ENCODE measurements at regions not wholly inside any gene's neighbourhood (a gene's known extent, or its start where the extent isn't known, plus 50 kb on each side); places are given as distances from the start of the nearest gene placed in this dataset.

DNA sequence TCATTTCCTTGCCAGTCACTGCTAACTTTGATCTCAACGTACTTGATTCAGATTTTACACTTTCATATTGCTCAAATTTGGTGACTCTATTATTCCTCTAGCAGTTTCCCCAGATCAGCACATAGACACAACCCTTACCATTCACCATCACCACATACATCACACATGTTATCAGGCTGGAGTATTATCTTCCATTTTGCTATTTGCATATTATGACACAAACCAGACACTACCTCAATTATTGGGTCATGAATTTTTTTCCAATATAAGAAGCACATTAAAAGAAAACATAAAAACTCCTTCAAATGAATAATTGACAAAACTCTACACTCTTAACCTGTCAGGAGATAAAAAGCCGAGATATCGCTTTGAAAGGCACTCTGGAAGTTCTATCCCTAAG lies 1166.7 kb upstream of the B3GALT2 start:
- Histone ChIP-seq H3K9me3 (replicated peaks; ENCODE audit: low read length) (peaks cover 2% of the 10 kb centered on the region), H3K9ac (ENCODE audit: low read depth, low read length) (no peak overlapping the region), H3K4me2 (ENCODE audit: low read length) (no peak overlapping the region), H3K27me3 (ENCODE audit: control insufficient read depth, insufficient read depth, low read length) (no peaks in the 10 kb centered on the region), H3K4me3 (ENCODE audit: low read length) (no peak overlapping the region), H3K36me3 (ENCODE audit: insufficient read depth, low read length) (no peaks in the 10 kb centered on the region), H3K4me1 (ENCODE audit: control insufficient read depth, insufficient read depth, low read length) (no peaks in the 10 kb centered on the region)

GRCh38 chr1:194347200-194347599 lies 1160.8 kb upstream of the B3GALT2 start:
- H3K4me2 ChIP-seq (ENCODE audit: low read length), result no peak overlapping the region
- no peak overlapping the region for H3K9ac ChIP-seq (ENCODE audit: low read depth, low read length)
- peaks cover 10% of the 10 kb centered on the region for H3K9me3 ChIP-seq (replicated peaks; ENCODE audit: low read length)
- no peaks in the 10 kb centered on the region for H3K4me1 ChIP-seq (ENCODE audit: control insufficient read depth, insufficient read depth, low read length)
- no peak overlapping the region for H3K4me3 ChIP-seq (ENCODE audit: low read length)
- H3K36me3 ChIP-seq (ENCODE audit: insufficient read depth, low read length), result no peaks in the 10 kb centered on the region
- H3K27me3 ChIP-seq (ENCODE audit: control insufficient read depth, insufficient read depth, low read length), result no peaks in the 10 kb centered on the region

DNA sequence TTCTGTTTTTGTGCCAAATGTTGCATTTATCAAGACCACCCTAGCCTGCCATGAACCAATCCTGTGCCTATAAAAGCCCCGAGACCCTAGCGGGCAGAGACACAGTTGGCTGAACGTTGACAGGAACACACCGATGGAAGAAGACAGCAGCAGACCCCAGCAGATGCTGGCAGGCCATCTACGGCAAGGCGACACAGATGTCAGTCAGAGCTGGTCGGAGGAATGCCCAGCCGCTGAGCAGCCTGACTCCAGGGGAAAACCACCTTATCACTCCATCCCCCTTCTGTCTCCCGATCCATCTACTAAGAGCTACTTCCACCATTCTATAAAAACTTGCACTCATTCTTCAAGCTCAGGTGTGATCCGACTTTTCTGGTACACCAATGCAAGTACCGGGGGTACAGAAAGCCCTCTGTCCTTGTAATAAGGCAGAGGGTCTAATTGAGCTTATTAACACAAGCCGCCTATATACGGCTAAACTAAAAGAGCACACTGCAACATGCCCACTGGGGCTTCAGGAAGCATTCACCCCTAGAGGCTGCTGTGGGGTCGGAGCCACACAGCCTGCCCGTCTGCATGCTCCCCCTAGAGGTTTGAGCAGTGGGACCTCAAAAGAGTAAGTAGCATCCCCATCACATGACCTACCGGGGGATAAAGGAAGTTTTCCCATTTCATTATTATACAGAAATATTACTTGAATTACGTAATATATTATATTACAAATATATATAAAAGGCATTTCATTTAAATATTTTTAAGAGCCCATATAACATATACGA lies 1156.3 kb upstream of the B3GALT2 start:
- Histone ChIP-seq H3K36me3 (ENCODE audit: insufficient read depth, low read length) (no peaks in the 10 kb centered on the region), H3K4me3 (ENCODE audit: low read length) (no peak overlapping the region), H3K27me3 (ENCODE audit: control insufficient read depth, insufficient read depth, low read length) (no peaks in the 10 kb centered on the region), H3K4me2 (ENCODE audit: low read length) (no peak overlapping the region), H3K4me1 (ENCODE audit: control insufficient read depth, insufficient read depth, low read length) (no peaks in the 10 kb centered on the region), H3K9me3 (replicated peaks; ENCODE audit: low read length) (peaks cover 7% of the 10 kb centered on the region), H3K9ac (ENCODE audit: low read depth, low read length) (no peak overlapping the region)

- H3K4me1 ChIP-seq (ENCODE audit: control insufficient read depth, insufficient read depth, low read length), result no peaks in the 10 kb centered on the region
- no peak overlapping the region for H3K4me2 ChIP-seq (ENCODE audit: low read length)
- H3K9me3 ChIP-seq (replicated peaks; ENCODE audit: low read length), result peaks cover 7% of the 10 kb centered on the region
- H3K9ac ChIP-seq (ENCODE audit: low read depth, low read length), result no peak overlapping the region
- no peaks in the 10 kb centered on the region for H3K27me3 ChIP-seq (ENCODE audit: control insufficient read depth, insufficient read depth, low read length)
- H3K36me3 ChIP-seq (ENCODE audit: insufficient read depth, low read length), result no peaks in the 10 kb centered on the region
- no peak overlapping the region for H3K4me3 ChIP-seq (ENCODE audit: low read length)
Measured at GRCh38 chr1:194341587-194341986, 1155.2 kb upstream of the B3GALT2 start.

GRCh38 chr1:194339471-194339870 lies 1153.1 kb upstream of the B3GALT2 start:
- no peaks in the 10 kb centered on the region for H3K4me1 ChIP-seq (ENCODE audit: control insufficient read depth, insufficient read depth, low read length)
- no peaks in the 10 kb centered on the region for H3K27me3 ChIP-seq (ENCODE audit: control insufficient read depth, insufficient read depth, low read length)
- no peaks in the 10 kb centered on the region for H3K36me3 ChIP-seq (ENCODE audit: insufficient read depth, low read length)
- H3K9me3 ChIP-seq (replicated peaks; ENCODE audit: low read length), result peaks cover 3% of the 10 kb centered on the region
- no peak overlapping the region for H3K4me3 ChIP-seq (ENCODE audit: low read length)
- no peak overlapping the region for H3K4me2 ChIP-seq (ENCODE audit: low read length)
- H3K9ac ChIP-seq (ENCODE audit: low read depth, low read length), result no peak overlapping the region

- H3K9me3 ChIP-seq (replicated peaks; ENCODE audit: low read length), result peaks cover 3% of the 10 kb centered on the region
- no peaks in the 10 kb centered on the region for H3K27me3 ChIP-seq (ENCODE audit: control insufficient read depth, insufficient read depth, low read length)
- no peaks in the 10 kb centered on the region for H3K4me1 ChIP-seq (ENCODE audit: control insufficient read depth, insufficient read depth, low read length)
- no peak overlapping the region for H3K4me2 ChIP-seq (ENCODE audit: low read length)
- no peaks in the 10 kb centered on the region for H3K36me3 ChIP-seq (ENCODE audit: insufficient read depth, low read length)
- no peak overlapping the region for H3K9ac ChIP-seq (ENCODE audit: low read depth, low read length)
- no peak overlapping the region for H3K4me3 ChIP-seq (ENCODE audit: low read length)
Measured at GRCh38 chr1:194338241-194338948, 1152.0 kb upstream of the B3GALT2 start.

DNA sequence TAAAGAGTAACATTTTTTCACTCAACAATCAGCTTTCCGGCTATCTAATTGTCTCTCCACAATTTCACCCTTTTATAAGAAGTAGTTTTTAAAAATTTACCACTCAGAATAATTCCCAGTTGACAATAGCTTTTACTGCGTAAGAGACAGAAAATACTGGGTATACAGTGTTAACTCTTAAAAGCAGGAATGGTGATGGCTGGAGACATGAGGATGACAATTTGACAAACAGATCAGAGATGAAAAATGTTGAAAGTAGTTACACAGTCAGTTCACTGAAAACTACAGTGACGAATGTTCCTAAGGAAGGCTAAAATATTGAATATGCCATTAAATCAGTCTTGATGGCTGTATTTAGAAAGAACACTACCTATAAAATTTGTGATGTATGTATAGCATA lies 1146.8 kb upstream of the B3GALT2 start:
- no peak overlapping the region for H3K4me3 ChIP-seq (ENCODE audit: low read length)
- no peaks in the 10 kb centered on the region for H3K27me3 ChIP-seq (ENCODE audit: control insufficient read depth, insufficient read depth, low read length)
- no peak overlapping the region for H3K9ac ChIP-seq (ENCODE audit: low read depth, low read length)
- no peak overlapping the region for H3K4me2 ChIP-seq (ENCODE audit: low read length)
- H3K36me3 ChIP-seq (ENCODE audit: insufficient read depth, low read length), result no peaks in the 10 kb centered on the region
- H3K9me3 ChIP-seq (replicated peaks; ENCODE audit: low read length), result no peaks in the 10 kb centered on the region
- no peaks in the 10 kb centered on the region for H3K4me1 ChIP-seq (ENCODE audit: control insufficient read depth, insufficient read depth, low read length)

DNA sequence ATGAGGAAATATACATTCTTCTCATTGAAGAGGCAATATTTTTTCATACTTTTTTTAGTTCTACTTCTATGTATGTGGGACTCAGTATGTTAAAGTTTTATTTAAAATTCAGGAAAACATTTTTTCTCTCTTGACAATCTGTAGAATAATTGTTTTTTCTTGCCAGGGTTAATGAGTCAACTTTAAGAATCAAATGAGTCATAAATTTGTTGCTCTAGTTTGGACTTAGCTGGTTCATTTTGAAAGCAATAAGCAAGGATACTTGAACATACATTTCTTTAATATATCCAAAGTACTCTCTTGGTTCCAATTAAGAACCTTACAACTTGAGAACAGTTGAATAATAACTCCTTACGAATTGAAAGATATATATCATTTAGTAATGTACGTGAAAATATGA lies 1145.3 kb upstream of the B3GALT2 start:
- H3K4me1 ChIP-seq (ENCODE audit: control insufficient read depth, insufficient read depth, low read length), result no peaks in the 10 kb centered on the region
- H3K4me3 ChIP-seq (ENCODE audit: low read length), result no peak overlapping the region

DNA sequence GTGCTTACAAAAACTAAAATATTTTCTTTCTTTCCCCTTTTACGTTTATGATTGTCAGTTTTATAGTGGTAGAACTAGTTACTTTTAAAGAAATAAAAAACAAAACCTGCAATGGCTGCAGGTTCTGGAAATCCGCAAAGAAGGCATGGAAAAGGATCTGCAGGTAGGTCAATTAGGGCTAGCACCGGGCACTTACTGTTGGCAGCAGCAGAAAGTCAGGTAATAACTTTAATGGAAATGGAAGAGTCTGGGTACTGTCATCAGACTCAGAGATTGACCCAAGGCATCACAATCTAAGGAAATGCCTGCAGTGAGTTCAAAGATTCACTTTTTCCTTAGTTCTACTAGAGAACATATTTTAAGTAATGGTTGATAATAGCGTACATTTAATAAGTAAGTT lies 1136.3 kb upstream of the B3GALT2 start:
- Histone ChIP-seq H3K27me3 (ENCODE audit: control insufficient read depth, insufficient read depth, low read length) (no peaks in the 10 kb centered on the region), H3K4me2 (ENCODE audit: low read length) (no peak overlapping the region)

More for the DNA sequence above, 1145.3 kb upstream of the B3GALT2 start:
- H3K36me3 ChIP-seq (ENCODE audit: insufficient read depth, low read length), result no peaks in the 10 kb centered on the region
- no peaks in the 10 kb centered on the region for H3K27me3 ChIP-seq (ENCODE audit: control insufficient read depth, insufficient read depth, low read length)
- no peaks in the 10 kb centered on the region for H3K9me3 ChIP-seq (replicated peaks; ENCODE audit: low read length)
- no peak overlapping the region for H3K4me2 ChIP-seq (ENCODE audit: low read length)
- H3K9ac ChIP-seq (ENCODE audit: low read depth, low read length), result no peak overlapping the region

GRCh38 chr1:194318790-194319280 lies 1132.4 kb upstream of the B3GALT2 start:
- Histone ChIP-seq H3K9me3 (replicated peaks; ENCODE audit: low read length) (no peaks in the 10 kb centered on the region), H3K9ac (ENCODE audit: low read depth, low read length) (no peak overlapping the region), H3K4me2 (ENCODE audit: low read length) (no peak overlapping the region), H3K36me3 (ENCODE audit: insufficient read depth, low read length) (no peaks in the 10 kb centered on the region), H3K27me3 (ENCODE audit: control insufficient read depth, insufficient read depth, low read length) (no peaks in the 10 kb centered on the region), H3K4me3 (ENCODE audit: low read length) (no peak overlapping the region), H3K4me1 (ENCODE audit: control insufficient read depth, insufficient read depth, low read length) (no peaks in the 10 kb centered on the region)

More for the DNA sequence above, 1136.3 kb upstream of the B3GALT2 start:
- Histone ChIP-seq H3K4me3 (ENCODE audit: low read length) (no peak overlapping the region), H3K4me1 (ENCODE audit: control insufficient read depth, insufficient read depth, low read length) (no peaks in the 10 kb centered on the region), H3K9ac (ENCODE audit: low read depth, low read length) (no peak overlapping the region), H3K9me3 (replicated peaks; ENCODE audit: low read length) (no peaks in the 10 kb centered on the region), H3K36me3 (ENCODE audit: insufficient read depth, low read length) (no peaks in the 10 kb centered on the region)

DNA sequence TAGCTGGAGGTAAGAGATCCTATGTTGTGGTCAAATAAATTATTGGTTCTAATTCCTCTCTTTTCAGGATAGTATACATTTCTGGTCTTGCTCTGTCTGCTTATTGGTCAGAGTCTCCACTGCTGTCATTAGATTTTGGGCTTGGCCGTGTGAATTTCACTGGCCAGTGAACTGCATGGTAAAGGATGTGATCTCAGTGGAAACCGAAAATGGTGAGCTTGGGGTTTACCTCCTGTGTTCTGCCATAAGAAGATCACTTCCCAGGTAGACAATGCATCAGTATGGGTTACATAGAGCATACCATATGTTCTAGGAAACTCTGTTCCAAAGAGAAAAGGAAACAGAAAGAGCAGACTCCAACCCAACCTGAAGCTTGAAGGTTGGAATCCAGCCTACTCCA lies 1123.3 kb upstream of the B3GALT2 start:
- H3K9me3 ChIP-seq (replicated peaks; ENCODE audit: low read length), result peaks cover 3% of the 10 kb centered on the region
- no peak overlapping the region for H3K4me2 ChIP-seq (ENCODE audit: low read length)
- H3K4me1 ChIP-seq (ENCODE audit: control insufficient read depth, insufficient read depth, low read length), result no peaks in the 10 kb centered on the region
- H3K9ac ChIP-seq (ENCODE audit: low read depth, low read length), result no peak overlapping the region
- H3K27me3 ChIP-seq (ENCODE audit: control insufficient read depth, insufficient read depth, low read length), result no peaks in the 10 kb centered on the region
- no peaks in the 10 kb centered on the region for H3K36me3 ChIP-seq (ENCODE audit: insufficient read depth, low read length)
- no peak overlapping the region for H3K4me3 ChIP-seq (ENCODE audit: low read length)

All from skeletal muscle satellite cell (primary cell).